NCI-H187 (cell line): ENCODE measurements at regions not wholly inside any gene's neighbourhood (a gene's known extent, or its start where the extent isn't known, plus 50 kb on each side); places are given as distances from the start of the nearest gene placed in this dataset.
"Not testable (repeated sequence)": the region's sequence is repeated elsewhere in the genome, so short reads cannot be mapped to it uniquely, and the experiment has no call there.

ENCODE experiments used
- DNase-seq, 2 experiments: peaks; one replicate each; lab custom pipeline; 2025; lab: John Stamatoyannopoulos, UW

DNA sequence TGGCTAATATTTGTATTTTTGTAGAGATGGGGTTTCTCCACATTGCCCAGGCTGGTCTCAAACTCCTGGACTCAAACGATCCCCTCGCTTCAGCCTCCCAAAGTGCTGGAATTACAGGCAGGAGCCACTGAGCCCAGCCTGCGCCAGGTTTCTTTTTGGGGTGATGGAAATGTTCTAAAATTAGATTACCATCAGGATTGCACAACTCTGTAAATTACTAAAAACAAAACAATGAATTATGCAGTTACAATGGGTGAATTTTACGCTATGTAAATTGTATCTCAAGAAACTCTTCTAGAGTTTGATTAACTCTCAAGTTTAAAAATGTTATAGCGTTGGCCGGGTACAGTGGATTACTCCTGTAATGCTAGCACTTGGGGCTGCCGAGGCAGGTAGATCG lies 118.9 kb upstream of the TBL1X start:
- DNase-seq = no peak

GRCh38 chrX:9349572-9350494 lies 115.0 kb upstream of the TBL1X start:
- DNase-seq = no peak

GRCh38 chrX:9351126-9351525 lies 113.7 kb upstream of the TBL1X start:
- no peak for DNase-seq

DNA sequence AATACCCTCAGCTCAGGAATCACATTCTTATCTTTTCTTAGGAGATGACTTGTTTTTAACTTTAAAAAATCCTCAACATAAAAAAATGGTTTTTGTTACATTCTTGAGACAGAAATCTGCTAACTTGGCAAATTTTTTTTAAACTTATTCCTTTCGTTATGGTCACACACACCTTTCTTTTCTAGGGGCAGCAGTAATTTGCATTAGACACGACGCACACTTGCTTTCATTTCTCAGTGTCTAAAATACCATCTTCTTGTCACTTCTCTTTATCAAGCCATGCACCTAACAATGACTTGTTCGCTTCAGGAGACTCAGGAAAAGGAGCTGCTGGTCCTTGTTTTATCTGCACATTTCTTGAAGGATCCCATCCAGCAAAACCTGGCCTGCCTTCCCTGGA lies 112.6 kb upstream of the TBL1X start:
- no peak for DNase-seq

DNA sequence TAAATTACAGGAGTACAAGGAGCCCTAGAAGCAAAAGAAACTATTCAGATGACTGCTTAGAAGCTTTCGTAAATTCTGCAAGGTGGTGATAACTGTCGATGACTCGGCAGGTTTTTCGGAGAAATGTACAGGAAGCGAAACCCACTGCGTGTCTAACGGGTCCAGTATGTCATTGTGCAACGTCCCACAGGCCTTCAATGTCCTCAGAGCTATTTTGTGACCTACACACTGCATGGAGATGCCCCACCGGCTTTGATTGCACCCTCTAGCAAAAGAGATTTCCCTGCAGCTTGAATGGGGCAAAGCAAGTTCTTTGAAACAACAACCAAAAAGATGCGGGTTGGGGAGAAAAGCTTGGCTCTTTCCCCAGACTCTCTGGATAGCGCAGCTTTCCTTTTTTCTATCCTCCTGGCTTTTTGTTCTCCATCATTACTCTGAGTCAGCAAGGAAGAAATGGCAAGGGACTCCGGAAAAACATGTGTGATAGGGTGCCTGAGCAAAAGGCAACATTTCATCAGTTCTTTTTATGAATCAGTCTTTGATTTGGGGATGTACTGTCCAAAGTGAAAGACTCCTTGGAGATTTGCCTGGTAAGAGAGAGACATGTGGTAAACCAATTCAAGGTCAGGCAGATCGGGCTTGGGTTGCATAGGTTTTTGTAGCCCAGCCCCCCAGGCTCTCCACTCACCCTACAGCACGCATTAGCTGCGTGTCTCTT lies 112.0 kb upstream of the TBL1X start:
- DNase-seq = no peak

DNA sequence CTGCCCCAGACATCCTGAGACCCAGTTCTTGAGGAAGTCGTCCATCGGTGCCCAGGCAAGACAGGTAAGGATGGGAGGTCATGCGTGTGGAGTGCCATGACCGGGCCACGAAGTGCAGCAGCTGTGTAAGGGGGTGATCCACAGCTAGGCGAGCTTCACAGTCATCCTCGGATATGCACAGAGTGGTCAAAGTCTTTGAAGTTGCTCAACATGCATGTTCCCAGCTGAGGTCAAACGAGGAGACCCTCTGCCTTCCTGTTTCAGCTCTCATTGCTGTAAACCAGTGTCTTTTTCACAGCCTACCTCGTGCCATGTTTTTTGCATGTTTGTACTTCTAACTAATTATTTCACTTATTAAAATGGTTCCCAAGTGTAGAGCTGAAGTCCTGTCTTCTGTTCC lies 109.9 kb upstream of the TBL1X start:
- DNase-seq = no peak

- no peak for DNase-seq
Measured at GRCh38 chrX:9355739-9356138, 109.1 kb upstream of the TBL1X start.

- DNase-seq = no peak
Measured at GRCh38 chrX:9356846-9357245, 108.0 kb upstream of the TBL1X start.

DNA sequence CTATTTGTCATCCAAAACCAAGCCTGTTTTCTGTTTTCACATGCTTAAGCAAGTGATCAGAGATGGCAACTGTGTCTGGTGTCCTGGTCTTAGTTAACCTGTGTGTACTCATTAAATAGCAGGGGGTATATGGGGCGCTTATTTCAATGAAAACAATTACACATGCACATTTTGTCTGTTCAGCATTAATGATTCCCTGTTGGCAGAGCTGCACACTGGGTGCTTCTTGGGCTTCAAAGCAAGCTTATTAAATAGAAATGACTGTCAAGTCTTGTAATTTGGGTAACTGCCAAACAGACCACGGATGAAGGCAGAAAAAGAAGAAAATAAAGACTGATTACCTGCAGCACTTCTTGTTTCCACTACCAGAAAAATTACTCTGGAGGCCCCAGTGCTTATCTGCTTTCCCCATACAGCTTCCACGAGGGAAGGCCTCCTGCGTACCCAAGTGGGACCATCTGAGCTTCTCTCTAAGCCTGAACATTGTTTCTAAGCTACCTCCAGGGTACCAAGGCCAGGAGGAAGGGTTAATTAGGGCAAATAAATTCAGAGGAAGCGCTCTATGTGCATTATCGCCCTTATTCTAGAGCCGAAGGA lies 107.2 kb upstream of the TBL1X start:
- no peak for DNase-seq

GRCh38 chrX:9362363-9362928 lies 102.4 kb upstream of the TBL1X start:
- no peak for DNase-seq

DNA sequence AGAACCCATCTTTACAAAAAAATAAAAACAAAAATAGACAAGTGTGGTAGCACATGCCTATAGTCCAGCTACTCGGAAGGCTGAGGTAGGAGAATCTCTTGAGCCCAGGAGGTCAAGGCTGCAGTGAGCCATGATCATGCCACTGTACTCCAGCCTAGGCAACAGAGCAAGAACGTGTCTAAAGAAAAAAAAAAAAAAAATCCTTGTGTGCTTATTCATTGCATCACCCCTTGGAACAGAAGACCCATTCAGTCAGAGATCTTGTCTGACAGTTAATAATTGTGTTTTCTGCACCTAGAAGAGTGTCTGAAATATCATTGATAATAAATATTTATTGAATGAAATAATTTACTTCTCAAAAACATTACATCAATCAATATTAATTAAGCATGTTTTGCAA lies 97.4 kb upstream of the TBL1X start:
- DNase-seq = no peak

- DNase-seq = no peak
Measured at GRCh38 chrX:9368262-9368661, 96.6 kb upstream of the TBL1X start.

GRCh38 chrX:9369802-9370291 lies 95.0 kb upstream of the TBL1X start:
- no peak for DNase-seq

- DNase-seq = no peak
Measured at GRCh38 chrX:9370893-9371292, 94.0 kb upstream of the TBL1X start.

DNA sequence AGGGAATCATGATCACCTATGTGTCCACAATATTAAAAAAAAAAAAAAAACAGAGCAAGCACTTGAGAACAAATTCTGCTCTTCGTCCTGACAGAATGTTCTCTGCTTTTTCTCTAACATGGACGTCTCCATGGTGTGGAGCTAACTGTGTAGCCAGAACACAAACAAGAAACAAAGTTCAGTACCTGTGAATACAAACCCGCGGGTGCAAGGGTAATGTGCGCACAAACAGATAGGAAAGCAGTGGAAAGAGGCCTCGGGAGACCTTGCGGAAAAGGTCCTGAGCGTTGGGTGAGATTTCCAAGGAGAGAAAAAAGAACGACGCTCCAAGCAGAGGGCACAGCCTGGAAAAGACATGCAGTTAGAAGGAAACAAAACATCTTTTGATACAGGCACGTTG lies 92.0 kb upstream of the TBL1X start:
- no peak for DNase-seq

DNA sequence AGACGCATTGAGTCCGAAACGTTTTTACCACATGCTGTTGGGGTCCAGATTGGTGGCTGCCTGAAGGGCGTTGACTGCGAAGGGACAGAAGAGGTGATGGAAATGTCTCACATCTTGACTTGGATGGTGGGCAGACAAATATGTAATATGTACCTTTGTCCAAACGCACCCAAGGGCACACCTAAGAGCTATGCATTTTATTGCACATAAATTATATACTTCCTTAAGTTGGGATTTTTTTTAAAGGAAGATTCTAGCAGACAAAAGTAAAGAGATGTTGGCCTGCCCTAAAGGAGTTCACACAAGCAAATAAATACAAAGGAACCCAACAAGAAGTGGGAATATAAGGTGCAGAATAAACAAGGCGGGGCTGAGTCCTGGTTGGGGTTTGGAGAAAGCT lies 91.1 kb upstream of the TBL1X start:
- DNase-seq = no peak

GRCh38 chrX:9374555-9374954 lies 90.3 kb upstream of the TBL1X start:
- DNase-seq = no peak

DNA sequence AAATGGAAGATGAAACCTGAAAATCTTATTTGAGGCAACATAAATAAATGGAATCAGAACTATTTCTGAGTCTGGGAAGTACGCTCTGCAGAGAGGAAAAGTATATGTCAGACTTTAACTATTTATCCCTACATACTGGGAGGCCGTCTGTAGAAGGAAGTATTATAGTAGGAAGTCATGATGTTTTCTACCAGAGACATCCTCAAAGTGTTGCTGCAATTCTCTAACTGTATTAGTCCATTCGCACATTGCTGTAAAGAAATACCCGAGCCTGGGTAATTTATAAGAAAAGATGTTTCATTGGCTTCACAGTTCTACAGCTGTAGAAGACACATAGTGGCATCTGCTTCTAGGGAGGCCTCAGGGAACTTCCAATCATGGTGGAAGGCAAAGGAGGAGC lies 88.7 kb upstream of the TBL1X start:
- DNase-seq = no peak

- not testable (repeated sequence) for DNase-seq
Measured at GRCh38 chrX:9377216-9377615, 87.6 kb upstream of the TBL1X start.

GRCh38 chrX:9378980-9379696 lies 85.7 kb upstream of the TBL1X start:
- no peak for DNase-seq

GRCh38 chrX:9379697-9380551 lies 84.9 kb upstream of the TBL1X start:
- no peak for DNase-seq
